ENCODE measurements at regions not wholly inside any gene's neighbourhood (a gene's known extent, or its start where the extent isn't known, plus 50 kb on each side); places are given as distances from the start of the nearest gene placed in this dataset.
A peak's percentile ranks its signal among the peaks of the same experiment; 100 is the strongest.

GRCh38 chrX:118271775-118272174 is 74.1 kb upstream of the WDR44 start (continued):
- TF ChIP-seq ESRRA (IDR thresholded peaks at IDR 0.05; ENCODE audit: borderline replicate concordance, low read depth) (no peak), ZNF668 (CRISPR knock-in tag; IDR thresholded peaks at IDR 0.05) (no peak), CBFA2T2 (conservative IDR thresholded peaks at IDR 0.05) (peak; percentile 61), FOXJ2 (tag; IDR thresholded peaks at IDR 0.05) (peak; percentile 99), MAFG (tag; conservative IDR thresholded peaks at IDR 0.05) (peak; percentile 70)

GRCh38 chrX:118272242-118272641 is 73.7 kb upstream of the WDR44 start:
- Histone ChIP-seq H3K27me3 (ENCODE audit: control insufficient read depth in 2 of 2, insufficient read depth in 2 of 2, low read length in 2 of 2) (no peaks in the 10 kb centered on the region), H3K27ac (ENCODE audit: extremely low read depth, low read depth, low read length) (peak overlapping the region; percentile 34; the same call in 1 of the 3 replicates), H3K9ac (ENCODE audit: insufficient read depth in 1 of 2, low read depth in 2 of 2, low read length in 2 of 2) (no peak overlapping the region), H2AFZ (ENCODE audit: low read depth, low read length) (no peak overlapping the region), H3K9me3 (replicated peaks; ENCODE audit: control insufficient read depth, insufficient read depth, low read depth, low read length) (no peaks in the 10 kb centered on the region), H3K79me2 (ENCODE audit: control insufficient read depth, insufficient read depth, low read length) (no peaks in the 10 kb centered on the region; the same call in 1 of the 3 replicates), H3K36me3 (ENCODE audit: control insufficient read depth, insufficient read depth, low read length) (no peaks in the 10 kb centered on the region), H3K4me2 (ENCODE audit: insufficient read depth, low read length) (no peak overlapping the region; the same call in 1 of the 2 replicates), H3K9me1 (ENCODE audit: control insufficient read depth, insufficient read depth, low read length) (no peaks in the 10 kb centered on the region), H3K4me3 (no peak overlapping the region), H4K20me1 (replicated peaks; ENCODE audit: control insufficient read depth, insufficient read depth, low read length) (no peaks in the 10 kb centered on the region), H3K4me1 (replicated peaks in 1 of 2; ENCODE audit: control insufficient read depth in 2 of 2, insufficient read depth in 2 of 2, low read length in 2 of 2) (no peaks in the 10 kb centered on the region; a peak in 1 of 5 replicates)
- ATAC-seq (no peak), FAIRE-seq (peak; percentile 19), DNase-seq (ENCODE audit: extremely low read depth in 1 of 4, low spot score in 3 of 4) (no peak)
- no TSS peak for BruUV-seq (replicated peaks)
- in situ Hi-C loops (cut with MboI) (no loop called here), intact Hi-C loops (cut with micrococcal nuclease) (no loop called here)
- ChIA-PET CTCF (ENCODE audit: low intra/inter-chr PET ratio) (no interaction called here), POLR2A (no interaction called here)
- TF ChIP-seq MTA3 (IDR thresholded peaks at IDR 0.05; ENCODE audit: borderline replicate concordance) (no peak), CEBPB (tag; IDR thresholded peaks at IDR 0.05) (peak; percentile 72), FOSL1 (tag; conservative IDR thresholded peaks at IDR 0.05) (peak; percentile 91), PHB (CRISPR knock-in tag; IDR thresholded peaks at IDR 0.05) (no peak), NFE2 (IDR thresholded peaks at IDR 0.05; ENCODE audit: low read depth) (no peak), RBM25 (IDR thresholded peaks at IDR 0.05; ENCODE audit: low read depth, low read length, severe bottlenecking) (no peak), DDX20 (tag; IDR thresholded peaks at IDR 0.05; ENCODE audit: low read depth) (no peak), POLR2H (tag; IDR thresholded peaks at IDR 0.05; ENCODE audit: low read depth) (no peak), HDAC1 (IDR thresholded peaks at IDR 0.05) (no peak), NCOR1 (IDR thresholded peaks at IDR 0.05) (no peak), BRD9 (IDR thresholded peaks at IDR 0.05; ENCODE audit: low read depth, partially characterized antibody) (no peak), JUND (IDR thresholded peaks at IDR 0.05; ENCODE audit: borderline replicate concordance, low read depth, low read length) (peak; percentile 72; the same call in 1 of the 2 replicates), JUND (tag; IDR thresholded peaks at IDR 0.05; ENCODE audit: borderline replicate concordance, low read depth, low read length) (peak; percentile 78), CHD1 (IDR thresholded peaks at IDR 0.05; ENCODE audit: low read length) (no peak), FOS (IDR thresholded peaks at IDR 0.05; ENCODE audit: extremely low read depth, insufficient read length) (peak; percentile 6), CEBPG (CRISPR knock-in tag; IDR thresholded peaks at IDR 0.05) (no peak), CEBPG (tag; conservative IDR thresholded peaks at IDR 0.05 in 1 of 2, IDR thresholded peaks at IDR 0.05 in 1 of 2) (peak; percentile 25 to 42; a peak in 1 of 4 replicates)
- TF ChIP-seq, protein P1, sequence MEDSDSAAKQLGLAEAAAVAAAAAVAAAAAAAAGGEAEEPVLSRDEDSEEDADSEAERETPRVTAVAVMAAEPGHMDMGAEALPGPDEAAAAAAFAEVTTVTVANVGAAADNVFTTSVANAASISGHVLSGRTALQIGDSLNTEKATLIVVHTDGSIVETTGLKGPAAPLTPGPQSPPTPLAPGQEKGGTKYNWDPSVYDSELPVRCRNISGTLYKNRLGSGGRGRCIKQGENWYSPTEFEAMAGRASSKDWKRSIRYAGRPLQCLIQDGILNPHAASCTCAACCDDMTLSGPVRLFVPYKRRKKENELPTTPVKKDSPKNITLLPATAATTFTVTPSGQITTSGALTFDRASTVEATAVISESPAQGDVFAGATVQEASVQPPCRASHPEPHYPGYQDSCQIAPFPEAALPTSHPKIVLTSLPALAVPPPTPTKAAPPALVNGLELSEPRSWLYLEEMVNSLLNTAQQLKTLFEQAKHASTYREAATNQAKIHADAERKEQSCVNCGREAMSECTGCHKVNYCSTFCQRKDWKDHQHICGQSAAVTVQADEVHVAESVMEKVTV (CRISPR knock-in tag; IDR thresholded peaks at IDR 0.05): no peak
